ENCODE measurements at regions not wholly inside any gene's neighbourhood (a gene's known extent, or its start where the extent isn't known, plus 50 kb on each side); places are given as distances from the start of the nearest gene placed in this dataset.

GRCh38 chr1:209457401-209458125 is 126.0 kb upstream of the CAMK1G start:
- no peak for TF ChIP-seq ZNF639 (tag by site-specific recombination; IDR thresholded peaks at IDR 0.05)
- TF ChIP-seq KLF8 (tag by site-specific recombination; IDR thresholded peaks at IDR 0.05): no peak
- no peak for TF ChIP-seq CTCF (tag by site-specific recombination; IDR thresholded peaks at IDR 0.05)
